ENCODE measurements at regions not wholly inside any gene's neighbourhood (a gene's known extent, or its start where the extent isn't known, plus 50 kb on each side); places are given as distances from the start of the nearest gene placed in this dataset.

GRCh38 chr9:27645161-27645840, 72.0 kb upstream of the C9orf72 start:
- no peaks in the 10 kb centered on the region for H3K36me3 ChIP-seq (ENCODE audit: insufficient read depth, low read length)
- no peaks in the 10 kb centered on the region for H3K27me3 ChIP-seq (ENCODE audit: insufficient read depth, low read length, poor library complexity, severe bottlenecking)
- TF ChIP-seq CTCF (conservative IDR thresholded peaks at IDR 0.05; ENCODE audit: low read length) (no peak), EZH2phosphoT487 (IDR thresholded peaks at IDR 0.05; ENCODE audit: borderline replicate concordance) (no peak)
- H3K4me3 ChIP-seq (ENCODE audit: low read length, poor library complexity, severe bottlenecking) = no peak overlapping the region
- H4K20me1 ChIP-seq (ENCODE audit: insufficient read depth, low read length, poor library complexity, severe bottlenecking) = no peaks in the 10 kb centered on the region
- H3F3A ChIP-seq (ENCODE audit: low read depth) = no peaks in the 10 kb centered on the region
- no peaks in the 10 kb centered on the region for H3K9me2 ChIP-seq (replicated peaks; ENCODE audit: low read depth, low read length)
- H3K9me3 ChIP-seq (ENCODE audit: insufficient read depth, low read depth, low read length) = no peaks in the 10 kb centered on the region
- no peaks in the 10 kb centered on the region for H3K79me2 ChIP-seq (ENCODE audit: insufficient read depth, low read length)
- H3K9ac ChIP-seq (ENCODE audit: low read depth, low read length, poor library complexity, severe bottlenecking) = no peak overlapping the region
- H2AFZ ChIP-seq (ENCODE audit: low read length) = no peak overlapping the region
- H3K4me1 ChIP-seq (ENCODE audit: insufficient read depth, low read length, poor library complexity, severe bottlenecking) = no peaks in the 10 kb centered on the region
- no peak overlapping the region for H3K4me2 ChIP-seq (ENCODE audit: low read depth, low read length, poor library complexity, severe bottlenecking)

GRCh38 chr9:27653246-27653645, 80.0 kb upstream of the C9orf72 start:
- no peaks in the 10 kb centered on the region for H3K9me3 ChIP-seq (ENCODE audit: insufficient read depth, low read depth, low read length)
- H3K4me3 ChIP-seq (ENCODE audit: low read length, poor library complexity, severe bottlenecking) = no peak overlapping the region
- H2AFZ ChIP-seq (ENCODE audit: low read length) = no peak overlapping the region
- H3F3A ChIP-seq (ENCODE audit: low read depth) = no peaks in the 10 kb centered on the region
- H4K20me1 ChIP-seq (ENCODE audit: insufficient read depth, low read length, poor library complexity, severe bottlenecking) = no peaks in the 10 kb centered on the region
- no peaks in the 10 kb centered on the region for H3K9me2 ChIP-seq (replicated peaks; ENCODE audit: low read depth, low read length)
- no peaks in the 10 kb centered on the region for H3K27me3 ChIP-seq (ENCODE audit: insufficient read depth, low read length, poor library complexity, severe bottlenecking)
- H3K36me3 ChIP-seq (ENCODE audit: insufficient read depth, low read length) = no peaks in the 10 kb centered on the region
- H3K79me2 ChIP-seq (ENCODE audit: insufficient read depth, low read length) = no peaks in the 10 kb centered on the region
- no peaks in the 10 kb centered on the region for H3K4me1 ChIP-seq (ENCODE audit: insufficient read depth, low read length, poor library complexity, severe bottlenecking)
- no peak overlapping the region for H3K9ac ChIP-seq (ENCODE audit: low read depth, low read length, poor library complexity, severe bottlenecking)
- H3K4me2 ChIP-seq (ENCODE audit: low read depth, low read length, poor library complexity, severe bottlenecking) = no peak overlapping the region
- TF ChIP-seq CTCF (conservative IDR thresholded peaks at IDR 0.05; ENCODE audit: low read length) (no peak), EZH2phosphoT487 (IDR thresholded peaks at IDR 0.05; ENCODE audit: borderline replicate concordance) (no peak)

- H3K79me2 ChIP-seq (ENCODE audit: insufficient read depth, low read length) = no peaks in the 10 kb centered on the region
- no peaks in the 10 kb centered on the region for H3K9me3 ChIP-seq (ENCODE audit: insufficient read depth, low read depth, low read length)
- H3K4me3 ChIP-seq (ENCODE audit: low read length, poor library complexity, severe bottlenecking) = no peak overlapping the region
- H3F3A ChIP-seq (ENCODE audit: low read depth) = no peaks in the 10 kb centered on the region
- H2AFZ ChIP-seq (ENCODE audit: low read length) = no peak overlapping the region
- no peaks in the 10 kb centered on the region for H3K4me1 ChIP-seq (ENCODE audit: insufficient read depth, low read length, poor library complexity, severe bottlenecking)
- no peak for TF ChIP-seq EZH2phosphoT487 (IDR thresholded peaks at IDR 0.05; ENCODE audit: borderline replicate concordance)
- TF ChIP-seq CTCF (conservative IDR thresholded peaks at IDR 0.05; ENCODE audit: low read length) = no peak
- H3K4me2 ChIP-seq (ENCODE audit: low read depth, low read length, poor library complexity, severe bottlenecking) = no peak overlapping the region
- H3K27me3 ChIP-seq (ENCODE audit: insufficient read depth, low read length, poor library complexity, severe bottlenecking) = no peaks in the 10 kb centered on the region
- H3K9me2 ChIP-seq (replicated peaks; ENCODE audit: low read depth, low read length) = no peaks in the 10 kb centered on the region
- no peaks in the 10 kb centered on the region for H4K20me1 ChIP-seq (ENCODE audit: insufficient read depth, low read length, poor library complexity, severe bottlenecking)
- H3K9ac ChIP-seq (ENCODE audit: low read depth, low read length, poor library complexity, severe bottlenecking) = no peak overlapping the region
- H3K36me3 ChIP-seq (ENCODE audit: insufficient read depth, low read length) = no peaks in the 10 kb centered on the region
Observed at GRCh38 chr9:27653957-27654356, 80.7 kb upstream of the C9orf72 start.

All from Loucy (cell line).